ENCODE measurements at regions not wholly inside any gene's neighbourhood (a gene's known extent, or its start where the extent isn't known, plus 50 kb on each side); places are given as distances from the start of the nearest gene placed in this dataset.
"Not testable (repeated sequence)": the region's sequence is repeated elsewhere in the genome, so short reads cannot be mapped to it uniquely, and the experiment has no call there.

GRCh38 chr3:56954125-56954524 lies 106.3 kb upstream of the SPATA12 start:
- no peak for DNase-seq

DNA sequence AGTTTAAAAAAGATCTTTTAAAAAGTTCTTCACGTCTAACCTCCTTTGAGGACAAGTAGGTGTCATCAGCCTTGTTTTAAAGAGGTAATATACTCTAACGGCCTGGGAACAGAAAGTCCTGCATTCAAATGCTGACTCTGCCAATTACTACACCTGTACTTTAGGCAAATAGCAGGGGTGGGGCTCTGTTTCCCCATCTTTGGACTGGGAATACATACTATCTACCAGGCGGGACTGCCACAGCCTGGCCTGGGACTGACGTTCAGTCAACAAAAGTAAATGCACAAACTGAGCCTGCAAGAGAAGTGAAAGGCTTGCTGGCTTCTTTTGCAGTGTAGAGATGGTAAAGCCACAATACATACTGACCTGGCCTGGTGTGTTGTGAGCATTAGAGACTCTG lies 107.6 kb upstream of the SPATA12 start:
- no peak for DNase-seq

GRCh38 chr3:56952061-56952460 lies 108.4 kb upstream of the SPATA12 start:
- DNase-seq, result no peak

GRCh38 chr3:56951366-56951765 lies 109.1 kb upstream of the SPATA12 start:
- DNase-seq, result no peak

DNA sequence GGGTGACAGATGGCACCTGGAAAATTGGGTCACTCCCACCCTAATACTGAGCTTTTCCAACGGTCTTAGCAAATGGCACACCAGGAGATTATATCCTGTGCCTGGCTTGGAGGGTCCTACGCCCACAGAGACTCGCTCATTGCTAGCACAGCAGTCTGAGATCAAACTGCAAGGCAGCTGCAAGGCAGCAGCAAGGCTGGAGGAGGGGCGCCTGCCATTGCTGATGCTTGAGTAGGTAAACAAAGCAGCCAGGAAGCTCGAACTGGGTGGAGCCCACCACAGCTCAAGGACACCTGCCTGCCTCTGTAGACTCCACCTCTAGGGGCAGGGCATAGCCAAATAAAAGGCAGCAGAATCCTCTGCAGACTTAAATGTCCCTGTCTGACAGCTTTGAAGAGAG lies 115.1 kb upstream of the SPATA12 start:
- peak in 1 of 2 donors; percentile 9 for DNase-seq

DNA sequence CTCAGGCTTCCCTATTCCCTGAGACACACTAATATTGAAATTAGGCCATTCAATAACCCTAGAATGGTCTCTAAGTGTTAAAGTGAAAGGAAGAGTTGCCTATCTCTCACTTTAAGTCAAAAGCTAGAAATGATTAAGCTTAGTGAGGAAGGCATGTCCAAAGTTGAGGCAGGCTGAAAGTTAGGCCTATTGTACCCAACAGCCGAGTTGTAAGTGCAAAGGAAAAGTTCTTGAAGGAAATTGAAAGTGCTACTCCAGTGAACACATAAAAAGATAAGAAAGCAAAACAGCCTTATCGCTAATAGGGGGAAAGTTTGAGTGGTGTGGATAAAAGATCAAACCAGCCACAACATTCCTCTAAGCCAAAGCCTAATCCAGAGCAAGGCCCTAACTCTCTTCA lies 117.9 kb upstream of the SPATA12 start:
- DNase-seq, result no peak

GRCh38 chr3:56940976-56941375 lies 119.5 kb upstream of the SPATA12 start:
- DNase-seq, result no peak

- no peak for DNase-seq
Observed at GRCh38 chr3:56940321-56940720, 120.1 kb upstream of the SPATA12 start.

DNA sequence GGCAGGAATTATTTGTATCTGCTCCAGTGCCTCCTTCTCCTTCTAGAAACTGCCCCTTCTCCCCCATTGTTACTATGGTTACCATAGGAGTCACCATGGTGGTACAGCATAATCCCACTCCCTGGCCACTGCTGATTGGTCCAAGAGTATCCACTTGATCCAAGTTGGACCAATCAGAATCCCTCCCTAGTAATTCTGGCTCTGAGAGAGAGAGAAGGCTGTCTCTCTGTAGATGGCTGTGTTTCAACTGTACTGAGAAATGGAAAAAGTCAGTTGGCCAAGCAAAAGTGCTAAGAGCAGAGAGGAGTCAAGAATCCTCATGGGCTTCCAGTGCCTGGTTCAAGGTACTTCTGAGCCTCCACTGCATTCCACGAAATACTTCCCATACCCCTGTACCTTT lies 120.6 kb upstream of the SPATA12 start:
- DNase-seq, result no peak

DNA sequence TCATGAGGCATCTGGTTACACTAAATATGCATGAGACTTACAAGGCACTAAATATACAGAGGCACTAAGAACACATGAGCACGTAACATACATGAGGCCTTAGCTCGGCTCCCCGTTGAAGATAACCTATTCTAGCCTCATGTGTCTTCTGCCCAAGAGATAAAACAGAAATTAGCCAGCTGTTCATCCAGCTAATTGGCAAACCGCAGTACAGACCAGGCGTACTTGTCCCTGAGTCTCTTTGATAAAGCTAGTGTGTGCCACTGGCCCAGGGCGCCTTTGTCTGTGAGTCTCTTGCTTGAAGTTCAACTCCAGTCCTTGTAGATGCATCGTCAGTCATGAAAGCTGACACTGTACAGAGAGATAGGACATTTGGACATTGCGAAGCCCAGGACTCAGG lies 121.9 kb upstream of the SPATA12 start:
- DNase-seq, result no peak

DNA sequence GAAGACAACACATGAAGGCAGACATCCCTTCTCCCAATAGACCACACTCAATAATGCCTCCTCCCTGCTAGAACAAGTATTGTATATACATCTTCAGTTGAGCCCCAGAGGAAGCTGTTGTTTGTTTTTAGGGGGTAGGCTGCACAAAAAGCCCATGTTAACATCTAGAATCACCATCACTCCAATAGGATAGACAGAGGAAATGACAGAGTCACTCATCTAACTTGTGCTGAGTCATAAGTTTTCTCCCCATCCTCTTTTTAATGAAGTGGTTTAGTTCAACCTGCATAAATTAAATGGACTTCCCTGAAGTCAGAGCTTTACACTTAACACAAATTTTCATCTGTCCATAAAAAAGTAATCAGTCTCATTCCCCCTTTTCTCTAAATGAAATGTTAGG lies 122.9 kb upstream of the SPATA12 start:
- no peak for DNase-seq

DNA sequence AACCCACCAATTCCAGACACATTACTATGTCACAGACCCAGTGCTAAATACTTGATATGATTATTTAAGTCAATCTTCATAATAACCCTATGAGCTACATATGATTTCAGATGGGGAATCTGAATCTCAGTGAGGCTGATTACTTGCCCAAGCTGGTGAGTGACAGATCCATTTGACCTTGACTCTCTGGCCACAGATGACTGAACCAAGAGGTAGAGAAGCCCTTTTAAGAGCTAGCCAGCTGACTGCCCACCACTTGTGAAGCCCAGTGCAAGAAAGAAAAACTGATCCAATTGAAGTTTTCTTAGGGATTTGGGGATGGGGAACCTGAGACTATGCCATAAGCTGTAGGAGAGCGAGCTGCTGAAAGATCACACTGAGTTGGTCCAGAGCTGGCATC lies 124.7 kb upstream of the SPATA12 start:
- no peak for DNase-seq

DNA sequence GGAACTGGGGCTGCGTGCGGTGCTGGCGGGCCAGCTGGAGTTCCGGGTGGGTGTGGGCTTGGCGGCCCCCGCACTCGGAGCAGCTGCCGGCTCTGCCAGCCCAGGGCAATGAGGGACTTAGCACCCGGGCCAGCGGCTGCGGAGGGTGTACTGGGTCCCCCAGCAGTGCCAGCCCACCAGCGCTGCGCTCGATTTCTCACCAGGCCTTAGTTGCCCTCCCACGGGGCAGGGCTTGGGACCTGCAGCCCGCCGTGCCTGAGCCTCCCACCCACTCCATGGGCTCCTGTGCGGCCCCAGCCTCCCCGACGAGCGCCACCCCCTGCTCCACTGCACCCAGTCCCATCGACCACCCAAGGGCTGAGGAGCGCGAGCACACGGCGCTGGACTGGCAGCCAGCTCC lies 126.0 kb upstream of the SPATA12 start:
- DNase-seq, result not testable (repeated sequence)

GRCh38 chr3:56933803-56934202 lies 126.7 kb upstream of the SPATA12 start:
- no peak for DNase-seq

DNA sequence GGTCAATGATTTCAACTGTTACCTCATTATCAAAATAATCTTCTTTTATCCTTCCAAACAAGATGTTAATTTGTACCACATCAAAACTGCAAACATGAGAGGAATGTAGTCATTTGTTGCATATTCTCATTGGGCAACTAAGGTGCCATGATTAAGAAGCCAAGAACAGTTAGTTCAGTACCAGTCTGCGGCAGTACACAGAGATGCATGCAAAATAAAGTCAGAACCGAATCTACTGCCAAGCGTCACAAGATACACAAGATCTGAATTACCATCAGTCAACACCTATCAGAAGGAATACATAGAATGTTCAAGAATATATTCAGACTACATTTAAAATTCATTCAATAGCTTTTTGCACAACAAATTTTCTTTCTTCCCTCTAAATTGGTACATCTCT lies 127.6 kb upstream of the SPATA12 start:
- DNase-seq, result no peak

- no peak for DNase-seq
Observed at GRCh38 chr3:56931836-56932235, 128.6 kb upstream of the SPATA12 start.

- DNase-seq, result peak in 1 of 2 donors; percentile 12
Observed at GRCh38 chr3:56930706-56931105, 129.0 kb upstream of the ARHGEF3 start.

DNA sequence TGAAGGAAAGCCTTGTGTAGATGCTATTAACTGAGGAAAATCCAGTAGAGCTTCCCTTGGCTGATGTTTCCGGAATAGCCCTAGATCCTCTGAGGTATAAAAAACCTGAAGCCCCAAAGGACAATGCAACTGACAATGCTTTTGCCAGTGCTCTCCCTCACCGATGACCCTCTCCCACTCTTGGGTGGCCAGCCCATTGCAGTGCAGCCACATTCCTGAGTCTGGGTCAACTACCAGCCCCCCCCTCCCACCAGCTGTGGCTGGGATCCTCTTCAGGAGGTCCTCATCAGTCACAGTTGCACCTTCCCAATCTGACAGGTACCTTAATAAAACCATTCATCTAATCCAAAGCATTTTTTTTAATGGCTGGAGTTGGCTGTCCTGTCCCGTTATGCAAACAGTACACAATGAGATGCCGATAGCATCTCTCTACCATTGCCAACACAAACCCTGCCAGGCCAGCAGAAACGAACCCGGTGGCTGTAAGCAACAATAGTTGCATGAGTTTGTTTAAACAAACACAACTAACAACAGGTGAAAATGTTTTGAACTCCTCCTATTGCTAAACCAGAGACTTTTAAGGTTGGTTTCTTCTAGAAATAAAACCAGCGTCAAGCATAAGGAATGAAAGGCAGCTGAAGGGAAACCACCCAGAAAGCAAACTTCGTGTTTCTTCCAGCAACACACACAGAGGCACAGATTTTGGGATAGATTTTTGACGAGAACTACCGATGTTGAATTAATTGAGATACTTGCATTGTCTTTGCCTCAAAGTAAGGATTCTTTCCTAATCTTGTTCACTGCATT lies 128.3 kb upstream of the ARHGEF3 start:
- no peak for DNase-seq

DNA sequence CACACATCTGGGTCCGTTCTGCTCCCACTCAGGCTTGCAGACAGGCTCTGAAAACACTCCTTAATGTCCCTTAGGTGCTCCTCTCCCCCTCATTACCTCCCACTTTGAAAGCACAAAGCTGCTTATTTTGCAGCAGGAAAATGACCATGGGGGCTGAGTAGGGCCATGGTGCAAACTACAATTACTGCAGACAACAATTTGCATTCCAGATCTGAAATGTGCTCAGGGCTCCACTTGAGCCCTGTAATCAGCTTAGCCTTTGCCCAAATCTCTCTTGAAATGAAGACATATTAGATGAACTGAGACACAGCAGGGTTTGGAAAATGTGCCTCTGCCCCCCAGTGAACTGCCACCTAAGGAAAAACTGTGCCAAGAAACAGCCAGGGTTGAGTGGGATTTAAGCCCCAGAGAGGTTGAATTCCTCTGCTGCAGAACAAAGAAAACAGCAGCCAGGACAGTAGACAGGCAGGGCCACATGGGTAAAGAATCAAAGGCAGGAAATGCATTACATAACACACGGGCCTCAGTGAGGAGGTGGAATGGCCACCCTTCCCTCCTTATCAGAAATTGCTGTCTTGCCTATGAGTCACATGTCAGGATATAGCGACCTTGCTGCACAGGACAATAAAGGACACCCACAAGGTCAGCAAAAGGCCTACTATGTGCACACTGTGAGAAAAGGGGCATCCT lies 126.8 kb upstream of the ARHGEF3 start:
- peak; percentile 20 to 67 for DNase-seq

- no peak for DNase-seq
Observed at GRCh38 chr3:56927855-56928254, 126.1 kb upstream of the ARHGEF3 start.

DNA sequence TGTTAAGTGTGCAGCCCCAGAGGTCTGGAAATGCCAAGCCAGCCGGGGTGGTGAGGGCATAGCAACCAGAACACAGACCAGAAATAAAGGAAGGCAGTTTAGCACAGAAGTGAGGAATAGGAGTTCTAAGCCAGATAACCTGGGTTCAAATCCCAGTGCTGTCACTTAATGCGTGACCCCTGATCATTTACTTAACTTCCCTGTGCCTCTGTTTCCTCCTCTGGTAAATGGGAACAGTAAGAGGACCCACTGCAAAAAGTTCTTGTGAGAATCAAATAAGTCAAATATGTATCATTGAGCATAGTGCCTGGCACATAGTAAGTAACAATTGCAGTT lies 125.2 kb upstream of the ARHGEF3 start:
- no peak for DNase-seq

DNA sequence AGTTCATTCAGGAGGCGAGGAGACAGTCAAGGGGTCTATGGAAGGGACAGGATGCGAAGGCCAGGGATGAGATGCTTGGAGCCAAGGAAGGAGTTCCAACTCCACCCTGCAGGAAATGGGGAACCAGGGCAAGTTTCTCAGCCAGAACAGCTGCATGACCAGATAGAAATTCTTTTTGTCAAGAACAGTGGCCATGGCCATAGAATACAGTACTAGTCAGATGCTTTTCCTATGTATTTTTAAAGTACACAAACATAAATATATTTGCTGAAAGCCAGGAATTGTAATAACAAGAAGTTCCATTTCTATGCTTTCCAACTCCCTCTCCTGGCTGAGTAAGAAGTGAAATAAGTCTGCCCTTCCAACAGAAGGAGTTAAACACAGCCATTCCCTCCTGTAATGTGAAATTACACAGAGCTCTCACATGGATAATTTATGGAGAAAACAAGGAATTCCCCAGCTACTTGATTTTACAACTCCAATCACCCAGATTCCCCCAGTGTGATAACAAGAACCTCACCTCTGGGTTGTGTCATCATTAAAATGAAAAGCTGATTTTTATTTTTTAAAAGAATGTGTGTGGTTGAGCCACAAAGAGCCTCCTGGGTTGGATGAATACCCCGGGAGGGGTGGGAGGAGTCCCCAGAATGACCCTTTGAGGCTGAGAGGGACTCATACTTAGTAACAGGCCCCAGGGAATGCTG lies 124.6 kb upstream of the ARHGEF3 start:
- DNase-seq, result no peak

DNA sequence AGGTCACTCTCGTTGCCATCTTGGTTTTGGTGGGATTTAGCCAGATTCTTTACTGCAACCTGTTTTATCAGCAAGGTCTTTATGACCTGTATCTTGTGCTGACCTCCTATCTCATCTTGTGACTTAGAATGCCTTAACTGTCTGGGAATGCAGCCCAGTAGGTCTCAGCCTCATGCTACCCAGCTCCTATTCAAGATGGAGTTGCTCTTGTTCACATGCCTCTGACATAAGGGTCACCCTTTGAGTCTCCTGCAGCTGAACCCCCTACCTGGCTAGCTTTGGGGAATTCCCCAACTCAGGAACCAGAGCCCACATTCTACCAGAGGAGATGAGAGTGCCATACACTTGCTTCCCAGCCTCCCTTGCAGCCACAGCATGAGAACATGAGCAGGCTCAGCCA lies 123.0 kb upstream of the ARHGEF3 start:
- not testable (repeated sequence) for DNase-seq

Data from CD4-positive, alpha-beta T cell treated with Interferon alpha-2 for 1 hour (primary cell).